HG02759 (cell line): ENCODE measurements at regions not wholly inside any gene's neighbourhood (a gene's known extent, or its start where the extent isn't known, plus 50 kb on each side); places are given as distances from the start of the nearest gene placed in this dataset.
"Not testable (repeated sequence)": the region's sequence is repeated elsewhere in the genome, so short reads cannot be mapped to it uniquely, and the experiment has no call there.

Source experiments
- ATAC-seq: cut with Tn5 transposase; IDR thresholded peaks from one replicate; pipeline ENCODE4 v1.9.1; 2021; ENCODE audit warnings: mild to moderate bottlenecking, moderate library complexity; ENCODE audit not compliant: unreplicated experiment

- ATAC-seq, result not testable (repeated sequence)
These were observed 737.1 kb downstream of the TRHDE start for GRCh38 chr12:73009138-73009834.

- no peak for ATAC-seq
These were observed 745.8 kb downstream of the TRHDE start for GRCh38 chr12:73017981-73018380.

- no peak for ATAC-seq
These were observed 781.7 kb downstream of the TRHDE start for GRCh38 chr12:73053893-73054292.

- no peak for ATAC-seq
These were observed 785.3 kb downstream of the TRHDE start for GRCh38 chr12:73057428-73057827.

- no peak for ATAC-seq
These were observed 793.7 kb downstream of the TRHDE start for GRCh38 chr12:73065913-73066312.

GRCh38 chr12:73067616-73068015, 795.4 kb downstream of the TRHDE start:
- ATAC-seq, result no peak

- ATAC-seq, result no peak
These were observed 800.0 kb downstream of the TRHDE start for GRCh38 chr12:73072214-73072613.

GRCh38 chr12:73076760-73077159, 804.6 kb downstream of the TRHDE start:
- no peak for ATAC-seq

GRCh38 chr12:73083736-73084135, 811.6 kb downstream of the TRHDE start:
- ATAC-seq, result no peak

GRCh38 chr12:73106296-73106695, 834.1 kb downstream of the TRHDE start:
- ATAC-seq, result no peak

GRCh38 chr12:73106896-73107295, 834.7 kb downstream of the TRHDE start:
- ATAC-seq, result no peak

GRCh38 chr12:73110816-73111215, 838.6 kb downstream of the TRHDE start:
- no peak for ATAC-seq

GRCh38 chr12:73112035-73112816, 840.1 kb downstream of the TRHDE start:
- ATAC-seq, result no peak

- ATAC-seq, result no peak
These were observed 852.3 kb downstream of the TRHDE start for GRCh38 chr12:73124480-73124879.

- ATAC-seq, result no peak
These were observed 853.0 kb downstream of the TRHDE start for GRCh38 chr12:73125148-73125547.

- ATAC-seq, result no peak
These were observed 864.2 kb downstream of the TRHDE start for GRCh38 chr12:73136386-73136785.

GRCh38 chr12:73139642-73140041, 867.5 kb downstream of the TRHDE start:
- not testable (repeated sequence) for ATAC-seq

- ATAC-seq, result no peak
These were observed 886.2 kb downstream of the TRHDE start for GRCh38 chr12:73158341-73158740.

GRCh38 chr12:73159954-73160353, 887.8 kb downstream of the TRHDE start:
- no peak for ATAC-seq

GRCh38 chr12:73161970-73162369, 889.8 kb downstream of the TRHDE start:
- ATAC-seq, result no peak

- no peak for ATAC-seq
These were observed 908.6 kb downstream of the TRHDE start for GRCh38 chr12:73180734-73181133.

- ATAC-seq, result no peak
These were observed 909.1 kb downstream of the TRHDE start for GRCh38 chr12:73181244-73181643.
